Ramos (cell line): ENCODE measurements at regions not wholly inside any gene's neighbourhood (a gene's known extent, or its start where the extent isn't known, plus 50 kb on each side); places are given as distances from the start of the nearest gene placed in this dataset.

ENCODE experiments used
- in situ Hi-C: fragments of 300-500 bp; cut with MboI; formaldehyde crosslinking; loops from one replicate; pipeline ENCODE4 v1.14.3; 2022; ENCODE audit warnings: low sequenced_read_pairs; ENCODE audit not compliant: unreplicated experiment

DNA sequence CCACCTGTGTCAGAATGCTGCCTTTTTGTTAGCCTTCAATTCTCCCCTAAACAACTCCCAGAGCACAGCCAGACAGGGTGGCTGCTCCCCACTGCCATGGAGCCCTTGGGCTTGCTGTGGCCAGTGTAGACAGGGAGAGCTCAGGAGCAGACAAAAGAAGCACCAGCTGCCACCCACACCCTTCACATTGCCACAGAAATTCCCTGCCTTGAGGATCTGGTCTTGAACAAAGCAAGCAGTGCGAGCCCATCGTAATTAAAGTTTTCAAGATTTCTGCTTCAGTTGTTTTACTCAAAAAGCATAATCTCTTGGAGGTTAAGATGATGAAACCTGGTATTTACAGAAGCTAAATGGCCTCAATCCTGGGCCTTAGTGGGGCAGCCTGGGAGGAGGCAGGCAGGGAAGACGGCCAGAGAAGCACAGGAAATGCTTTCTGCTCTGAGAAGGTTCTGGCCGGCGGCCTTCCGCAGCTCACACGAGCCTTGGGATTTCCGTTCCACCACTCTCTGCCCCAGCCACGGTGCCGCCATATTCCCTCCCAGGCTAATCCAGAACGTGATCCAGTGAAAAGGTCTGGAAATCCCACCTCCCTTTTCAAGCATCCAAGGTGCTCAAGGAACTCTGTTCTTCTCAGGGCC lies 535.2 kb downstream of the BCL11B start:
- in situ Hi-C loops = no loop called here

DNA sequence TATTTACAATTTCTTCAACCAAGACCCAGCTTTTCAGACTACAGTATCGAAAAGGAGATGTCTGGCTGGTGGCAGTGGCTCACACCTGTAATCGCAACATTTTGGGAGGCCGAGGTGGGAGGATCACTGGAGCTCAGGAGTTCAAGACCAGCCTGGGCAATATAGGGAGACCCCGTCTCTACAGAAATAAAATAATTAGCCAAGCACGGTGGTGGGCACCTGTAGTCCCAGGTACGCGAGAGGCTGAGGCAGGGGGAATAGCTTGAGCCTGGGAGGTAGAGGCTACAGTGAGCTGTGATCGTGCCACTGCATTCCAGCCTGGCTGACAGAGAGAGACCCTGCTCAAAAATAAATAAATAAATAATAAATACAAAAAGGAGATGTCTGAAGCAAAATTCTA lies 530.5 kb downstream of the BCL11B start:
- in situ Hi-C loops = no loop called here

DNA sequence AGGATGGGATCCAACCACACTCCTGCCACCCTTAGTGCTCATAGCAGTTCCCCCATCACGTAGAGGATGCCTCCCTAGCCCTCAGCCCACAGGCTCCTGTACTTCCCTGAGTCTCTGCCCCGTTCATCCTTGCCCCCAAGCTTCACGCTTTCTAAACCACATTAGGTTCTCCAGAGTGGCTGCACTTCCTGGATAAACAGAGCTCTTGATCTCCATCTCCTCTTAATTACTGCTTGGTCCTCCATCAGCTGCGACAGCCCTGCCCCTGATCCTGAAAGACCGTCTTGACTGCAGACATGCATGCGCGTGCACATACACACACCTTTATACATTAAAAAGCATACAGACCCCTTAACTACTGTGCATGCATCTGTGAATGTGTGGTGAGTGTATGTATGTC lies 530.0 kb downstream of the BCL11B start:
- in situ Hi-C loops = no loop called here

DNA sequence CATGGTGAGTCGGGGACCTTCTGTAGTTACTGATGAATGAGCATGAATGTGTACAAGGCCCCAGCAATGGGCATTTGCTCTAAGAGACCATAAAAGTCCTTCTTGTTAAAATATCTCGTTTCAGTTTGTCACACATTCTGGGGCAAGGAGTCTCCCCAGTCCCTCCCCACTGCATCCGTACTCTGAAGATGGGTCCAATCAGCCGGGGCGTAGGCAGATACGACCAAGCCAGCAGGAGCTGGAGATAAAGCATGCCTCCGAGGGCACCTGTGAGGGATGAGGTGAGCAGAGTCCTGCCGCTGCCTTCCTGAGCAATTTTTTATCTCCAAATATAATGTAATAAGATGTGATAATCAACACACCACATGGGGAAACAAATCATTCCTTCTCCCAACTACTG lies 528.5 kb downstream of the BCL11B start:
- in situ Hi-C loops = no loop called here

DNA sequence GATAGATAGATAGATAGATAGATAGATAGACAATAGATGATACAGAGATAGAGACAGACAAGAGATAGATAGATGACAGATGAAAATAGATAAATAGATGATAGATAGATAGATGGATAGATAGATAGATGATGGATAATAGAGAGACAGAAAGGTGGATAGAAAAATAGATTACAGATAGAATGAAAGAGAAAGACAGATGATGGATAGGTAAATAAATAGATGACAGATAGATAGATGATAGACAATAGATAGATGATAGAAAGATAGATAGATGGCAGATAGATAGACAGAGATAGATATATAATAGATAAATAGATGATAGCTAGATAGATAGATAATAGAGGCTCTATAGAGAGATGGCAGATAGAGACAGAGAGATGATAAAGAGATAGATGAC lies 523.0 kb downstream of the BCL11B start:
- in situ Hi-C loops = no loop called here

DNA sequence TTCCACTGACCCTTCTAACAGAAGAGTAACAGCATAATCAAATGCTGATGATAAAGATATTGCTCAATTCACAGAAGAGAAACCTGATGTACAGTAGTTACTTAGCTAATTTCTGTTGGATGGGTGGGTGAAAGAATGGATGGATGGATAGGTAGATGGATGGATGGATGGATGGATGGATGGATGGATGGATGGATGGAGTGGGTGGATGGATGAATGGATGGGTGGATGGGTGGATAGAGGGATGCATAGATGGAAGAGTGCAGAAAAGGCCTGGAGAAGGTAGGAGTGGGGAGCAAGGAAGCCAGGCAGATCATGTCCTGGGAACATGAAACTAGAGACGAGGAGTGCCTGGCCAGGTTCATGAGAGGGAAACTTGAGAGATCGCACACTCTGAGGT lies 520.9 kb downstream of the BCL11B start:
- in situ Hi-C loops = no loop called here

DNA sequence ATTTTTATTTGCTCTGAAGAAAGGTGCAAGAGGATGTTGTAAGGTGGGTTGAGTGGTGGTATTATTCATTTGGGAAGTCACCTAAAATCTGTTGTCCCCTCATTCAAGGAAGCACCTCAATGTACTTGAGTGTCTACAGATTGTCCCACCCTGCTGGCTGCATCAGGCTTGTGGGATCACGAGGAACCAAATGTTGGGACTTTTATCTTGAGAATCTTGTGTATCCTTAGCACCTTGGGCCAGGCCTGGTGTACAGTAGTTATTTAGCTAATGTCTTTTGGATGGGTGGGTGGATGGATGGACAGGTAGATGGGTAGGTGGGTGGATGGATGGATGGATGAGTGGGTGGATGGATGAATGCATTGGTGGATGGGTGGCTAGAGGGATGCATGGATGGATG lies 519.3 kb downstream of the BCL11B start:
- in situ Hi-C loops = no loop called here

DNA sequence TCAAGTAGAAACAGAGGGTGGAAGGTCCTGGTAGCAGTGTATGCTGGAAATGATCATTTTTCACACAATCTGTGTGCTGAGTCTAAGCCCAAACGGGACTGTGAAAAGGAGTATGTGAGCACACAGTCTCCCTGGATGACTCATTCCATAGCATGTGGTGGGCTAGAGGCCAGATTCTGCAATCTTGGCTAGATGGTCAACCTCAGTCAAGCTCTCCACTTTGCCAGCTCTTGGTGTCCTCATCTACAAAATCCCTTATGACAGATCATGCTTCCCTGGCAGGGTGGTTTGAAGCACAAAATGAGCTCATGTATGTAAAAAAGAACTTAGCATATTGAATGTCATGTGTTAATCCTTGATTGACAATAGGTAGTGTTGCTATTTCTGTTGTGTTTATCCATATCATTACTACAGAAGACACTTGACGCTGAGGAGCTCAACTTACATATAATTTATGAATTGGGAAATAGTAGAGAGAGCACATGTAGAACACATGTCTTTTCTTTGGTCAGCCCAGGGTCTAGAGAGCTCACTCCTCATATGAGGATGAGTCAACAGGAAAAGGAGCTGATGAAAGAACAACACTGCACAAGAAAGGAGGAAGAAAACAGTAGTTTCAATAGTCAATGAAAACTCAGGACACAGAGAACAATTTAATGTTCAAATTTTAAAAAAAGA lies 517.5 kb downstream of the BCL11B start:
- in situ Hi-C loops = no loop called here

DNA sequence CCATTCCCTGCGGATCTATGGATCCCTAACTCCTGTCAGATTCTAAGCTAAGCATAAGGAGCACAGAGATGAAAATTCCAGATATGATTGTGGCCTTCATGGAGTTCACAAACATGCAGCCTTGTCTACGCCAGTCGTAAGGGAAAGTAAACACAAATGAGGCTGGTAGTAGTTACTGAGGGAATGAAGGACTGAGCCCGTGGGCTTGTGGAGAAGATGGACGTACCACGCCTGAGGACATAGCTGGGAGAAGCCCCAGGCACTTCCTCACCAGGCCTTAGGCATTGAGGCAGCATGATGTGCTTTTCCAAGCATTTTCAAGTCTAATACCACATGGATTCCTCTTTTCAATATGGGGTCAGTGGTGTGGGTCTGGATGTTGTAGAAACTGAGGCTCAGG lies 515.2 kb downstream of the BCL11B start:
- in situ Hi-C loops = no loop called here

DNA sequence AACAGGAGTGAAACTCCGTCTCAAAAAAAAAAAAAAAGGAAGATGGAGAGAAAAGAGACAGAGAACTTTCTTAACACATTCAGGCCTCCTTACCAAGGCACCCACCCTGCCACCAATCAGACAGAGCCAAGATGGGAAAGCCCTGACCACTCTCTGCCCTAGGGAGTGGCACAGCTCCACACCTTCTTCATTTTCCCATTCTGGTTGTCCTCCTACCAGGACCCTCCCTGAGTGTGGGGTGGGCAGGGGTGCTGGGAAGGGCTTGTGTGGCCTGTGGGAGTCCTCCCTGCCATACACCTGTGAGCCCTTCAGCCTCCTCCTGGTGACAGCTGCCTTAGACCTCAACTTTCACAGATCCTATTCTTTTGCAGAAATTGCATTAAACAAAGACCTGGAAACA lies 513.6 kb downstream of the BCL11B start:
- in situ Hi-C loops = no loop called here

DNA sequence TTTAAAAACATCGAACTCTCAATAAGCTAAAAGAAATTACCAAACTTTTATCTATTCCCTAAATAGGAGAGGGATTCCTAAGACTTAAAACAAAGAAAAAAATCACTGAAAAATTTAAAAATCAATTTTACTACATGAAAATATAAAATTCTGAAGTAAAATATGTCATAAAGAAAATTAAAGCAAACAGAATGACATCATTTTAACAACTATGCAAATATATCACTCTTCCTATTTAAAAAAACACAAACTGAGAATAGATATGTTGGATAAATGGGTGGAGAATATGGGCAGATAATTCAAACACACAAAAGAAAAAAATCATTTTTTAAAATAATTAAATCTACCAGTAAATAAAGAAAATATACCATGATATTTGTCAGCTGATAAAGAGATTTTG lies 510.0 kb downstream of the BCL11B start:
- in situ Hi-C loops = no loop called here

DNA sequence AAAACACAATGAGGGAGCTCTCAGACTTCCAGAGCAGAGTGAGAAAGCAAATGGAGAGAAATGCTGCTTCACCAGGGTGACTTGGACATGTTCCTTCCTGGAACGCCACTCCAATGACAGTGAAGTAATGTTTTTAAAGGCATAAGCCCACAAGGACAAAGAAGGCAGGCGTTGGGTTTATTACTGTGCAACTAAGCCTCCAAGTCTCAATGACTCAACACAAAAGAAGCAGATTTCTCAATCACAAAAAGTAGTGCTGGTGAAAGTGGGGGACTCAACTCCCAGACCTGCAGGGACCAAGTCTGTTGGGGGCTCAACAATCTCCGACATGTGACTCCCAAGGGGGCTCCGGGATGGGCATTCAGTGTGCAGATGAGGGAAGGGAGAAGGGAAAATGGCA lies 505.2 kb downstream of the BCL11B start:
- in situ Hi-C loops = no loop called here

DNA sequence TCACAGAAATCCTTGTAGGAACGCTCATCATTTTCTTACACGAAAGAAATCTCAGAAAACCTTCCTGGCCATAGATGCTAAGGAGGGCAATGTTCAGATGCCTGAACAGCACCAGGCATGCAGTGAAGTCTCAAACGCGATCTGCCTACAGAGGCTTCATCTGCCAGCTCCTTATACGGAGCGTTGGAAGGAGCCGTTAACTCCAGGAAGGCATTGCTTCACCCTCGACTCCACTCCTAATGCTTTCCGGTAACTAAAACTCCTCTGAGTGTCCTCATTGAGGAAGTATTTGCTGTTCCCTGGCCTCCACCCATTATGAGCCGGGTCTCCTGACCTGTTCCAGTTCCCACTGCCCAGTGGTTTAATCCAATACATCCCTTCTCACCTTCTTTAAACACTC lies 502.7 kb downstream of the BCL11B start:
- in situ Hi-C loops = no loop called here

DNA sequence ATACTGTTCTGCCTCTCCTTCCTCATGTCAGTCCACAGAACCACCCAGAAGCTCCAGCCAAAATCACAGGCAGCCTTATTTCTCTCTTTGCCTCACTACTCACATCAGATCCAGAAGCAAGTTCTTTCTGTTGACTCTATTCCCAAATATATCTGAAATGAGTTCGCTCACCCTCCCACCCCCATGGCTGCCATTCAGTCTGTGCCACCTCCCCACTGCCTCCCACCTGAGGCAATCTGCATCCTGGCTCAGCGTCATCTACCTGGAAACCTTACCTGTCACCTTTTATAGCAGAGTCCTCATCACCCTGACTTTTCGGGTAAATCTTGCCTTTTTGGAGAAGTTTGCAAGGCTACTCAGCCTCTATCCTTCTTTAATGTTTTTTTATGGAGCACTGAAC lies 501.8 kb downstream of the BCL11B start:
- in situ Hi-C loops = no loop called here

DNA sequence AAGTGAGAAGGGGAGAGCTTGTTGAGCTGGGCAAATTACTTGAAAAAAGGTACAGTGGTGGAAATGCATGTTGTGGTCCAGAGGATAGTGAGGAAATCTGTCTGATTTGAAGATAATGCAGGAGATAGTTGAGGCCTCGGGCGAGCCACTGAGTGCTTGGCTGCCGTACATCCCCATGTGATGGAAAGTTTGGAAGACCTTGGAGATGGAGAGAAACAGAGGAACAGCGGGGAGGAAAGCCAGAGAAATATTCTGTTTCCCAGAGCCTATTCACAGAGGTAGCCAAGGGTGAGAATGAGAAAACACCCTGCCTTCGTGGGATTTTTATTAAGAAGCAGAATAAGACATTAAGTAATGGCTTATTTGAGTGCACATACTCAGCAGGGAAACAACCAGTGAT lies 498.2 kb downstream of the BCL11B start:
- in situ Hi-C loops = no loop called here

DNA sequence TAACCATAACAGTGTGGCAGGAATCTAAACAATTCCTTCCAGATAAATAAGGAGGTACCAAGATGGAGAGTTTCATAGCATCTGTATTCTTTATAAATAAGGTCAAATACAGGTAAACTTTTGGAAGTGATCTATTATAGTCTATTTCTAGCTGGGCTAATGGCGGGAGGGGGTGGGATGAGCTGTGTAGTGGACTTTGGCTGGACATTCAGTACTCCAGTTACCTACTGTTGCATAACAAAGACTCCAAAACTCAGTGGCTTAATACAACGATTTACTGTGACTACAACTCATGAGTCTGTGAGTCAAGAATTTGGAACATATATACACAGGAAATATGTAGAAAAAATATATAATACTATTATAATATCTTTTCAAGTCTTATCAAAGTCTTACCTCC lies 496.1 kb downstream of the BCL11B start:
- in situ Hi-C loops = no loop called here

DNA sequence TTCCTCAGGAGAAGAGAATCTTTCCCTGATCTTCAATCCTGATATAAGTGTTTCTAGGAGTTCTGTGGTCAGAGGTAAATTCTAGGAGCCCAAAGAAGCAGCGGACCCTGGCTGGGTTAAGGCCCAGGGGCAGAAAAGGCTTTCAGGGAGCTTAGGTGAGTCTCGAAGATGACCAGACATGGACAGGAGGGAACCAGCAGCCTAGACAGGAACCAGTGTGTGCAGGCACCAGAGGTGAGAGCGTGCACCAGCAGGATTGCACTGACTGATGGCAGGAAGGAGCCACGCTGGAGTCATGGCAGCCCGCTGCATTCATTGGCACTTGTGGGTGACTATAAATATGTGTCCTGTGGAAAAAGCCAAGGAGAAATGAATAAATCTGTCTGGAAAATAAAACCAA lies 489.9 kb downstream of the BCL11B start:
- in situ Hi-C loops = no loop called here

DNA sequence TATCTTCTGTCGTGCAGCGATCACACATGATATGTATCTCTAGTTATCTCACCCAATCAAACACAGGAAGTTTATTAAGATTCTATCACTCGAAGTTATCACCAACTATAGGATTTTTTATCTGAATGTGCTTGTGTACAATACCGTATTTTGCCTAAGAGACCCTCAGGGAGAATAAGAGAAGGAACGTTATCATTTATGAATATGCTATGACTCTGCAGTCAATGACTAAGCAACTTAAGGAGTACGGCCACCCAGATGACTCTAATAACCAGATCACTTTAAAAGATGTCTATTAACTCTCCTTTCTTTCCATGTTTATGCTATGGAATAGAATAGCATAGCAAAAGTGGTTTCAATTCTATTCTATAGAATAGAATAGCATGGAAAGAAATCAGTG lies 486.4 kb downstream of the BCL11B start:
- in situ Hi-C loops = no loop called here

DNA sequence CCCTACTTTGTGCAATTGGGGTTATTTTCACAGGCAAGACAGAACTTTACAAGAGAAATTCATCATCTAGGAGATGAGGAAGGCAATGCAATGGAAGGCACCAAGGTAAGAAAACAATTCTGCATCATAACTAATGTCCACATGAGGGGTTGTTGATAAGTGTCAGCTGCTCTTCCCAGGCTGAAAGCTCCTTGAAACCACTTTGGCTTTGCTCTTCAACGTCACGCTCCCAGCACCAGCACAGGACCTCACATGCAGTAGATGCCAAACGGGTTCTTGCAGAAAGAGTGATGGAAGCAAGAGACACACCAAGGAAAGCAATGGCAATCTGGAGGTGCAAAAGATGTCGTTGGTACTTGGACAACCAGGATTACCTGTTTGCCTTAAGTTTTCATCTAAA lies 485.5 kb downstream of the BCL11B start:
- in situ Hi-C loops = no loop called here

DNA sequence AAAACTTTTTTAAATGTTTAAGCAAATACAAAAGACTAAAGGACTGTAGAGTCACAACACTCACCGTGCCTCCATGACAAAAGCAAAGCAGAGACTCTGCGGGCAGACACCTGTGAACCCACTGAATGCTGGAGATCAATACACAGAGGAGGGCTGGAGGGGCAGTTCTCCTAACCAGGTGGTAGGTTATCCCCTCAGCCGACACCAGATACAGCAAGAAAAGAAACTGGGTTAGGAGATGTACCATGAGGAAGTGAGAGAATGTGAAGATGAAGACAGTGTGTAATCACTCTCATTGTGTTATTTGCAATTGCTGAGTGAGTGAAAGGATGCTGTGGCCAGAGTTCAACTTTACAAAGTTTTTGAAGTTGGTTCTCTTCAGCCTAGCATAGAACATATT lies 480.3 kb downstream of the BCL11B start:
- in situ Hi-C loops = no loop called here

DNA sequence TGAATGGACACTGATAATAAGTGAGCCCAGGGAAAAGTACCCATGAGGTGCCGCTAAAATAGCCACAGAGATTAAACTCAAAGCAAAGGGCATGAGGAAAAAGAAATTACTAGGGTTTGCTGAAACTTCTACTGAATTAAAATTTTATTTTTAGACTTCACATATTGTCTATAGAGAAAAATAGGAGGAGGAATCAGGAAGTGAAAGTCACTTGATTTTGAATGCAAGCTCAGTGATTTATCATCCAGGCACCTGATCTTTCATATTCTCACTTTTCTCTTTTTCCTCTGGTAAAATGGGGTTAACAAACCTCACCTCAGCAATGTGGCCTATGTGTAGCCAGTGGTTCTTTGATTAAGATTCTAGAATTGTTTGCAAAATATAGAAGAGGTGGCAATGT lies 479.8 kb downstream of the BCL11B start:
- in situ Hi-C loops = no loop called here

DNA sequence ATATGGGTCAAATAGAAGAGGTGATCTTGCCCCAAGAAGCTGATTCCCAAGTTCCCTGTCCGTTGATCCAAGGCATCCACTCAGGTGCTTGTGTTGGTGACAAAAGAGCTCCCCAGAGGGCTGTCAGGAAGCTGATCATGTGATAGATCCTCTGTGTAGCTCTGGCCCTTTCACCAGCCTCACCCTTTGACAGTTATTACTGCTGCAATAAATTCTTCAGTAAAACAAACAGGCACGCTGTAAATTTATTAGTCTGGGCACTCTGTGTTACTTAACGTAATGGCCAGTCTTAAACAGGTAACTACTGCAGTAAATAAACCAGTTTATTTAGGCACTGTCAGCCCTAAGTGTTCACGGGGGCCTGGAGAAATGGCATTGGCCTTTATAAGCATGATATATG lies 473.9 kb downstream of the BCL11B start:
- in situ Hi-C loops = no loop called here
